Tibial nerve (tissue), 4 donors: ENCODE measurements at regions not wholly inside any gene's neighbourhood (a gene's known extent, or its start where the extent isn't known, plus 50 kb on each side); places are given as distances from the start of the nearest gene placed in this dataset.

Experiments used
- CTCF ChIP-seq, 5 experiments: fragments of 200-600 bp in 3 of 5; fragments of 450-650 bp in 2 of 5; sonication (generic) in 3 of 5; IDR thresholded peaks; one replicate each; pipeline ENCODE4 v1.5.1; 2016 to 2019; ENCODE audit warnings: antibody characterized with exemption in 5 of 5, mild to moderate bottlenecking in 3 of 5, moderate library complexity in 2 of 5
- EP300 ChIP-seq, 2 donors: sonication (generic); formaldehyde crosslinking; IDR thresholded peaks; one replicate each; pipeline ENCODE4 v1.6.1; 2017; ENCODE audit warnings: antibody characterized with exemption in 2 of 2, mild to moderate bottlenecking in 1 of 2
- POLR2A ChIP-seq, 2 donors: fragments of 450-650 bp; IDR thresholded peaks; one replicate each; pipeline ENCODE4 v1.6.1; 2017; ENCODE audit warnings: antibody characterized with exemption in 2 of 2, mild to moderate bottlenecking in 2 of 2, moderate library complexity in 2 of 2

DNA sequence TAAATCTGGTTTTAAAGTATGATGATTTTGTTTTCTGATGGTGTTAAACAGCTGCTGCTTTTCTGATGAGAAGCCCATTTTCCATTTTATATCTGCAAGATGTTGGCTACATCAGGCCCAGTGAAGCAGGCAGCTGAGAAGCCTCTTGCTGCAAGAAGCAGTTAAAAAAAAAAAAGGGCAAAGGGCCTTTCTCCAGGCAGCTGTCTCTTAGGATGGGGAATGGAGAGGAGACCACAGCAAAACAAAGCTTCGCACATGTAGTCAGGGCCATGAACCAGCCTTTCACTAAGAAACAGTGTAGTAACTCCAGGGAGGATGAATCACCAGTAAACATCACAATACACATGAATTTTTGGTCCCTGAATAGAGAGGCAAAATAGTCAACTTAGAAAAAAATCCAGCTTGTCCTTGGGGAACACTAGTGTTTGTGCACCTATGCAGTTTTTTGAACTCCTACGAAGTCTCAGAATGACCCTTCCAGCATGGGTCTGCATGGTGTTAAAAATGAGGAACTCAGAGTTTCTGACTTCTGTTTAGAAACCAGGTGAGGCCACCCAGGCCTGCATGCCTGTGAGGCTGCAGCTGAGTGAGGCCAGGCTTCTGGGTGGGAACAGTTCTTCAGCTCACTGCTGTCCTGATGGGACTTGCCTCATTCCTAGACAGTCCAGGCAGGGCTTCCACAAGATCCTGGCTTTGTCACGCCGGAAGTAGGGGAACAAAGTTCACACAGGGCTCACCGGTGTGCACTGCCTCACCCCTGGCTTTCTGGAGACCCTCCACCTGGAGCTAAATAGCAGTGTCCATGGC is 518.7 kb downstream of the MCTP2 start:
- no peak for TF ChIP-seq CTCF (IDR thresholded peaks at IDR 0.05)
- TF ChIP-seq EP300 (IDR thresholded peaks at IDR 0.05) = peak in 1 of 2 donors; percentile 36
- no peak for TF ChIP-seq POLR2A (IDR thresholded peaks at IDR 0.05)
